CD4-positive, alpha-beta T cell (primary cell): ENCODE measurements at regions not wholly inside any gene's neighbourhood (a gene's known extent, or its start where the extent isn't known, plus 50 kb on each side); places are given as distances from the start of the nearest gene placed in this dataset.

Experiments used
- ATAC-seq: fragments of 200-7000 bp; cut with Tn5 transposase; one replicate; pipeline ENCODE4 v1.10.0; 2022; ENCODE audit warnings: mild to moderate bottlenecking; ENCODE audit not compliant: poor library complexity
- CTCF ChIA-PET: fragments of 350-600 bp; sonication (Branson Sonifier 250); formaldehyde crosslinking; loops from one replicate; lab custom pipeline; 2021; ENCODE audit warnings: antibody characterized with exemption, inconsistent platforms; lab: Charles Lee
- POLR2A ChIA-PET: fragments of 350-600 bp; sonication (Branson Sonifier 250); formaldehyde crosslinking; loops from one replicate; lab custom pipeline; 2021; ENCODE audit warnings: antibody characterized with exemption, inconsistent platforms; lab: Charles Lee
- DNase-seq, 14 experiments: peaks; one replicate each; pipeline ENCODE4 v3.0.0-alpha.2; 2013 to 2020; ENCODE audit warnings: mixed read lengths in 2 of 14
- H3K27ac ChIP-seq, 2 donors: one replicate each; pipeline versions ENCODE4 v1.5.1 to v1.7.0; 2013; ENCODE audit warnings: low read length in 2 of 2, low read depth in 1 of 2, mild to moderate bottlenecking in 1 of 2
- H3K27me3 ChIP-seq, 2 experiments: 1 replicate in 1 of 2; 2 replicates in 1 of 2; pipeline versions ENCODE4 v1.6.1 to v1.7.0; 2013; ENCODE audit warnings: low read length in 2 of 2, control low read depth in 1 of 2, mild to moderate bottlenecking in 1 of 2, moderate library complexity in 1 of 2; ENCODE audit not compliant: insufficient read depth in 2 of 2, control insufficient read depth in 1 of 2
- H3K36me3 ChIP-seq: one replicate; pipeline ENCODE4 v1.6.1; 2013; ENCODE audit warnings: low read length, control low read depth; ENCODE audit not compliant: insufficient read depth
- H3K4me1 ChIP-seq: one replicate; pipeline ENCODE4 v1.6.1; 2013; ENCODE audit warnings: low read length, control low read depth; ENCODE audit not compliant: insufficient read depth
- H3K4me3 ChIP-seq: one replicate; pipeline ENCODE4 v1.5.1; 2013; ENCODE audit warnings: mild to moderate bottlenecking, low read length, moderate library complexity
- H3K9me3 ChIP-seq, 2 experiments: 1 replicate in 1 of 2; 2 replicates in 1 of 2; pipeline versions ENCODE4 v1.6.1 to v1.7.0; 2013; ENCODE audit warnings: low read length in 2 of 2, mild to moderate bottlenecking in 2 of 2, control low read depth in 1 of 2, moderate library complexity in 1 of 2; ENCODE audit not compliant: control insufficient read depth in 1 of 2, insufficient read depth in 1 of 2
- H3K27ac Mint-ChIP-seq: one replicate; pipeline ENCODE4 v1.8.0; 2020; ENCODE audit warnings: mixed read lengths
- H3K27me3 Mint-ChIP-seq: one replicate; pipeline ENCODE4 v1.8.0; 2021; ENCODE audit warnings: mixed read lengths
- H3K36me3 Mint-ChIP-seq: one replicate; pipeline ENCODE4 v1.8.0; 2021; ENCODE audit warnings: low read depth, mixed read lengths
- H3K4me1 Mint-ChIP-seq: one replicate; pipeline ENCODE4 v1.8.0; 2021; ENCODE audit warnings: low read depth, mixed read lengths
- H3K4me3 Mint-ChIP-seq: one replicate; pipeline ENCODE4 v1.8.0; 2020; ENCODE audit warnings: mild to moderate bottlenecking, mixed read lengths
- H3K9me3 Mint-ChIP-seq: one replicate; pipeline ENCODE4 v1.8.0; 2020; ENCODE audit warnings: mixed read lengths
- intact Hi-C, 2 experiments: fragments of 100-400 bp; cut with DNase I in 1 of 2; cut with micrococcal nuclease in 1 of 2; formaldehyde crosslinking; loops; one replicate each; pipeline versions ENCODE4 v1.15.1 to v1.9.0; 2023 to 2025; cut with DNase I, micrococcal nuclease
- TF ChIP-seq, protein P1 (sequence below): fragments of 200-600 bp; IDR thresholded peaks from one replicate; pipeline ENCODE4 v1.8.0; 2022; ENCODE audit warnings: antibody characterized with exemption, mild to moderate bottlenecking

DNA sequence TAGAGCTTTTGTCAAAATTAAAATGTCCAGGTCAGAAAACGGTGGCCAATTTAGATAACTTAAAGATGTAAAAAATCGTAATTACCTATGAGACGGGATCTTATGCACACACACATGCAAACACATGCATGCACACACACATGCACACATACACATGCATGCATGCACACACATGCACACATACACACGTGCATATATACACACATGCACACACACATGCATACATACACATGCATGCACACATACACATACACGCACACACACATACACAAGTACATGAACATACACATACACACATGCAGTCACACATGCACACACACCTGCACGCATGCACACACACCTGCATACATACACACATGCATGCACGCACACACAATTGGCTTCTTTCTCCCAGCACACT, 362.0 kb downstream of the IRX1 start:
- intact Hi-C loops: no loop called here
- CTCF ChIA-PET: no interaction called here

DNA sequence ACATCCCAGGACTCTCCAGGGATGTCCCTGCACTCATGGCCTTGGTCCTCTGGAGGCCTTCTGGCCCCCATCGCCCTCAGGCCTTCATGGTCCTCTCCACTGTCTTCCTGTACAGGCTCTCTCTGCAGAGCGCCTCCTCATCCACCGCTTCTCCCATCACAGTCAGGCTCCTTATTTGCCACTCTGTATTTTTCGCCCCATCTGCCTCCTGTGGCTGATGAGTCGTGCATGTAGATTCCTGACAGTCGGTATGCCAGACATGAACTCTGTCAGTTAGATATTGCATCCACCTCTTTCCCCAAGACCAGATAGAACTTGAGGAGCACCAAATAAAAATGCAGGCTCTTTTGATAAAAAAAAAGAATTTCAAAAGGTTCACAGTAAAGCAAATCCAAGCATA, 362.8 kb downstream of the IRX1 start:
- ChIA-PET CTCF (no interaction called here), POLR2A (no interaction called here)
- H3K4me1 Mint-ChIP-seq: no peaks in the 10 kb centered on the region
- H3K4me3 Mint-ChIP-seq: no peak overlapping the region
- no peaks in the 10 kb centered on the region for H3K27me3 Mint-ChIP-seq
- TF ChIP-seq, protein P1, sequence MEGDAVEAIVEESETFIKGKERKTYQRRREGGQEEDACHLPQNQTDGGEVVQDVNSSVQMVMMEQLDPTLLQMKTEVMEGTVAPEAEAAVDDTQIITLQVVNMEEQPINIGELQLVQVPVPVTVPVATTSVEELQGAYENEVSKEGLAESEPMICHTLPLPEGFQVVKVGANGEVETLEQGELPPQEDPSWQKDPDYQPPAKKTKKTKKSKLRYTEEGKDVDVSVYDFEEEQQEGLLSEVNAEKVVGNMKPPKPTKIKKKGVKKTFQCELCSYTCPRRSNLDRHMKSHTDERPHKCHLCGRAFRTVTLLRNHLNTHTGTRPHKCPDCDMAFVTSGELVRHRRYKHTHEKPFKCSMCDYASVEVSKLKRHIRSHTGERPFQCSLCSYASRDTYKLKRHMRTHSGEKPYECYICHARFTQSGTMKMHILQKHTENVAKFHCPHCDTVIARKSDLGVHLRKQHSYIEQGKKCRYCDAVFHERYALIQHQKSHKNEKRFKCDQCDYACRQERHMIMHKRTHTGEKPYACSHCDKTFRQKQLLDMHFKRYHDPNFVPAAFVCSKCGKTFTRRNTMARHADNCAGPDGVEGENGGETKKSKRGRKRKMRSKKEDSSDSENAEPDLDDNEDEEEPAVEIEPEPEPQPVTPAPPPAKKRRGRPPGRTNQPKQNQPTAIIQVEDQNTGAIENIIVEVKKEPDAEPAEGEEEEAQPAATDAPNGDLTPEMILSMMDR: no peak
- Histone ChIP-seq H3K9me3 (peaks cover 0 to 16% of the 10 kb centered on the region in 2 experiments), H3K27me3 (no peaks in the 10 kb centered on the region), H3K4me1 (no peaks in the 10 kb centered on the region), H3K4me3 (no peak overlapping the region), H3K36me3 (no peaks in the 10 kb centered on the region), H3K27ac (no peak overlapping the region)
- DNase-seq (no peak), ATAC-seq (no peak)
- no peak overlapping the region for H3K27ac Mint-ChIP-seq
- H3K9me3 Mint-ChIP-seq: peaks cover 2% of the 10 kb centered on the region
- intact Hi-C loops: no loop called here
- no peaks in the 10 kb centered on the region for H3K36me3 Mint-ChIP-seq

More for the DNA sequence above, 362.0 kb downstream of the IRX1 start:
- no peak for DNase-seq
- Histone ChIP-seq H3K4me1 (no peaks in the 10 kb centered on the region), H3K27me3 (no peaks in the 10 kb centered on the region), H3K4me3 (no peak overlapping the region), H3K9me3 (peaks cover 0 to 15% of the 10 kb centered on the region in 2 experiments), H3K36me3 (no peaks in the 10 kb centered on the region), H3K27ac (no peak overlapping the region)
- no peaks in the 10 kb centered on the region for H3K36me3 Mint-ChIP-seq
- H3K27ac Mint-ChIP-seq: no peak overlapping the region
- no peaks in the 10 kb centered on the region for H3K9me3 Mint-ChIP-seq
- POLR2A ChIA-PET: no interaction called here
- no peak for ATAC-seq
- TF ChIP-seq, protein P1: no peak
- no peaks in the 10 kb centered on the region for H3K27me3 Mint-ChIP-seq
- no peak overlapping the region for H3K4me3 Mint-ChIP-seq
- no peaks in the 10 kb centered on the region for H3K4me1 Mint-ChIP-seq

DNA sequence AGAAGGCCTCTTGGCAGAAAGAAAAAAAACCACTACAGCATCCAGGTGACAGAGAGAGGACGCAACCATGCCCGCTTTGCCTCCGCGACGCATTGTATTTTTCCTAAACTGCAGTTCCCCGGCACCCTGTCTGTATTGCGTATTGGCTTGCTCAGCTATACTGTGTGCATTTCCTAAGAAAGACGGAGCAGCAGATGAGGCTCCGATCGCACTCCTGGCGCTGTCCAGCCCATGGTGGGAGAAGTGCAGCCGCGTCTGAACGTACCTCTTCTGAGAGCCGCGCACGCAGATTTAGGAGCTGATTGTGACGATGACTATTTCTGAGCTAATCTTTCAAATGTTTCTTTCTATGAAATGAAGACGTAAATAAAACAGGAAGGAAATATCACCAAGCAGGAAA, 366.5 kb downstream of the IRX1 start:
- DNase-seq (no peak), ATAC-seq (no peak)
- Histone ChIP-seq H3K27ac (no peak overlapping the region), H3K9me3 (peaks cover 0 to 17% of the 10 kb centered on the region in 2 experiments), H3K4me3 (no peak overlapping the region), H3K27me3 (no peaks in the 10 kb centered on the region), H3K4me1 (no peaks in the 10 kb centered on the region), H3K36me3 (no peaks in the 10 kb centered on the region)
- intact Hi-C loops: no loop called here
- Mint-ChIP-seq H3K27me3 (no peaks in the 10 kb centered on the region), H3K4me1 (no peaks in the 10 kb centered on the region), H3K36me3 (no peaks in the 10 kb centered on the region), H3K27ac (no peak overlapping the region), H3K9me3 (peaks cover 2% of the 10 kb centered on the region), H3K4me3 (no peak overlapping the region)
- ChIA-PET CTCF (no interaction called here), POLR2A (no interaction called here)
- TF ChIP-seq, protein P1: no peak
